ENCODE measurements at regions not wholly inside any gene's neighbourhood (a gene's known extent, or its start where the extent isn't known, plus 50 kb on each side); places are given as distances from the start of the nearest gene placed in this dataset.

- Mint-ChIP-seq H3K4me3 (no peak overlapping the region), H3K27ac (no peak overlapping the region), H3K4me1 (ENCODE audit: low read depth) (no peaks in the 10 kb centered on the region), H3K36me3 (ENCODE audit: low read depth) (no peaks in the 10 kb centered on the region), H3K9me3 (no peaks in the 10 kb centered on the region), H3K27me3 (no peaks in the 10 kb centered on the region)
- POLR2A ChIA-PET = no interaction called here
- Histone ChIP-seq H3K27ac (ENCODE audit: low read depth in 1 of 2, low read length in 2 of 2) (no peak overlapping the region), H3K36me3 (ENCODE audit: insufficient read depth, low read length) (no peaks in the 10 kb centered on the region), H3K4me3 (ENCODE audit: low read length) (no peak overlapping the region), H3K27me3 (ENCODE audit: control insufficient read depth in 1 of 2, insufficient read depth in 2 of 2, low read length in 2 of 2) (no peaks in the 10 kb centered on the region), H3K9me3 (ENCODE audit: control insufficient read depth in 1 of 2, insufficient read depth in 1 of 2, low read length in 2 of 2) (no peaks in the 10 kb centered on the region), H3K4me1 (ENCODE audit: insufficient read depth, low read length) (no peaks in the 10 kb centered on the region)
- no peak for TF ChIP-seq CTCF (IDR thresholded peaks at IDR 0.05)
- no peak for ATAC-seq (ENCODE audit: poor library complexity)
- intact Hi-C loops (cut with DNase I, micrococcal nuclease) = no loop called here
- CTCF ChIA-PET = no interaction called here
- DNase-seq = no peak
These were observed 189.9 kb downstream of the DEPDC1B start for GRCh38 chr5:60510049-60510448.

- H3K4me1 ChIP-seq (ENCODE audit: insufficient read depth, low read length) = no peaks in the 10 kb centered on the region
- POLR2A ChIA-PET = no interaction called here
- CTCF ChIA-PET = no interaction called here
- H3K4me3 Mint-ChIP-seq = no peak overlapping the region
- intact Hi-C loops (cut with DNase I, micrococcal nuclease) = no loop called here
- no peak overlapping the region for H3K4me3 ChIP-seq (ENCODE audit: low read length)
- no peak for ATAC-seq (ENCODE audit: poor library complexity)
- H3K36me3 ChIP-seq (ENCODE audit: insufficient read depth, low read length) = no peaks in the 10 kb centered on the region
- TF ChIP-seq CTCF (IDR thresholded peaks at IDR 0.05) = no peak
- no peaks in the 10 kb centered on the region for H3K27me3 ChIP-seq (ENCODE audit: control insufficient read depth in 1 of 2, insufficient read depth in 2 of 2, low read length in 2 of 2)
- DNase-seq = no peak
- no peaks in the 10 kb centered on the region for H3K9me3 Mint-ChIP-seq
- no peaks in the 10 kb centered on the region for H3K36me3 Mint-ChIP-seq (ENCODE audit: low read depth)
- H3K27ac ChIP-seq (ENCODE audit: low read depth in 1 of 2, low read length in 2 of 2) = no peak overlapping the region
- H3K9me3 ChIP-seq (ENCODE audit: control insufficient read depth in 1 of 2, insufficient read depth in 1 of 2, low read length in 2 of 2) = no peaks in the 10 kb centered on the region
- H3K4me1 Mint-ChIP-seq (ENCODE audit: low read depth) = no peaks in the 10 kb centered on the region
- H3K27me3 Mint-ChIP-seq = no peaks in the 10 kb centered on the region
- H3K27ac Mint-ChIP-seq = no peak overlapping the region
These were observed 190.4 kb downstream of the DEPDC1B start for GRCh38 chr5:60509519-60509918.

- Histone ChIP-seq H3K4me3 (ENCODE audit: low read length) (no peak overlapping the region), H3K4me1 (ENCODE audit: insufficient read depth, low read length) (no peaks in the 10 kb centered on the region), H3K27me3 (ENCODE audit: control insufficient read depth in 1 of 2, insufficient read depth in 2 of 2, low read length in 2 of 2) (no peaks in the 10 kb centered on the region), H3K36me3 (ENCODE audit: insufficient read depth, low read length) (no peaks in the 10 kb centered on the region), H3K27ac (ENCODE audit: low read depth in 1 of 2, low read length in 2 of 2) (no peak overlapping the region), H3K9me3 (ENCODE audit: control insufficient read depth in 1 of 2, insufficient read depth in 1 of 2, low read length in 2 of 2) (no peaks in the 10 kb centered on the region)
- CTCF ChIA-PET = no interaction called here
- intact Hi-C loops (cut with DNase I, micrococcal nuclease) = no loop called here
- Mint-ChIP-seq H3K27ac (no peak overlapping the region), H3K4me1 (ENCODE audit: low read depth) (no peaks in the 10 kb centered on the region), H3K36me3 (ENCODE audit: low read depth) (no peaks in the 10 kb centered on the region), H3K4me3 (no peak overlapping the region), H3K9me3 (no peaks in the 10 kb centered on the region), H3K27me3 (no peaks in the 10 kb centered on the region)
- no peak for DNase-seq
- POLR2A ChIA-PET = no interaction called here
- no peak for TF ChIP-seq CTCF (IDR thresholded peaks at IDR 0.05)
- ATAC-seq (ENCODE audit: poor library complexity) = no peak
These were observed 192.3 kb downstream of the DEPDC1B start for GRCh38 chr5:60507687-60508086.
